SK-N-SH treated with all-trans-retinoic acid at 6 μM for 48 hours (cell line): ENCODE measurements at regions not wholly inside any gene's neighbourhood (a gene's known extent, or its start where the extent isn't known, plus 50 kb on each side); places are given as distances from the start of the nearest gene placed in this dataset.

ENCODE experiments used
- ESRRG ChIP-seq: fragments of 250-450 bp; sonication (Bioruptor Pico); IDR thresholded peaks from 2 replicates; pipeline ENCODE4 v1.6.1; 2021; ENCODE audit warnings: mild to moderate bottlenecking
- PPARA ChIP-seq: fragments of 250-450 bp; sonication (Bioruptor Pico); IDR thresholded peaks from 2 replicates; pipeline ENCODE4 v1.5.0; 2020; ENCODE audit warnings: mild to moderate bottlenecking, borderline replicate concordance
- RARB ChIP-seq: fragments of 250-450 bp; sonication (Bioruptor Pico); IDR thresholded peaks from 2 replicates; pipeline ENCODE4 v1.8.0; 2021; ENCODE audit warnings: mild to moderate bottlenecking, moderate library complexity
- ZC3H10 ChIP-seq: fragments of 250-450 bp; sonication (Bioruptor Pico); IDR thresholded peaks from 2 replicates; pipeline ENCODE4 v1.5.1; 2021; ENCODE audit warnings: mild to moderate bottlenecking, moderate library complexity
- ZFP3 ChIP-seq: fragments of 250-450 bp; sonication (Bioruptor Pico); IDR thresholded peaks from 2 replicates; pipeline ENCODE4 v1.5.0; 2020; ENCODE audit warnings: mild to moderate bottlenecking, moderate library complexity
- ZFP30 ChIP-seq: fragments of 450-650 bp; formaldehyde crosslinking; IDR thresholded peaks from 2 replicates; pipeline ENCODE4 v1.5.0; 2022; ENCODE audit warnings: mild to moderate bottlenecking, moderate library complexity
- ZNF8 ChIP-seq: fragments of 450-650 bp; formaldehyde crosslinking; IDR thresholded peaks from 2 replicates; pipeline ENCODE4 v1.5.0; 2020; ENCODE audit warnings: mild to moderate bottlenecking, moderate library complexity

DNA sequence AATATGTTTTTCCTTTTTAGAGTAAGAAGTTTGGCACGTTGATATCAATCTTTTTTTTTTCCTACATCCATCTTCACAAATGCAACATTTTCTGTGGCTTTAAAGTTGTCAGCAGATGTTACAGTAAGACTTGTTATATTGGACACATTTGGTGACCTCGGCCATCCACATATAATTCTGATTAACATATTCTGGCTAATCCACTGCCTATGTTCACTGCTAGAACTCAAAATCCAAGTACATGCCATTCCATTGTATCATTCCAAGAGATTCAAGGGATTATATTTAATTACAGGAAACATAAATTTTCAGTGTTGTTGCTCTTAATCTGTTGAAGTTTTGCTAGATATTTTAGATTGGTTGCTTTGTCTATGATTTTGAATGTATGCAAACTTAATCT lies 367.6 kb downstream of the TENT5A start:
- TF ChIP-seq ZC3H10 (CRISPR knock-in tag) (no peak), RARB (CRISPR knock-in tag) (no peak), ZFP3 (CRISPR knock-in tag) (no peak), PPARA (no peak), ZNF8 (no peak), ZFP30 (no peak), ESRRG (CRISPR knock-in tag) (no peak)
